GM23338 (cell line): ENCODE measurements at regions not wholly inside any gene's neighbourhood (a gene's known extent, or its start where the extent isn't known, plus 50 kb on each side); places are given as distances from the start of the nearest gene placed in this dataset.

ENCODE experiments used
- ATAC-seq: fragments of 200-7000 bp; cut with Tn5 transposase; 3 replicates; pipeline ENCODE4 v1.9.1; 2020
- DNase-seq: peaks from one replicate; pipeline ENCODE4 v3.0.0-alpha.2; 2015; ENCODE audit warnings: low spot score
- H2AFZ ChIP-seq: fragments of 200-600 bp; sonication (generic); 2 replicates; pipeline ENCODE4 v1.8.0; 2016; ENCODE audit warnings: antibody characterized with exemption, mild to moderate bottlenecking, moderate library complexity
- H3F3A ChIP-seq: fragments of 200-600 bp; sonication (generic); replicated peaks from 2 replicates; pipeline ENCODE4 v1.8.0; 2017; ENCODE audit warnings: antibody characterized with exemption, mixed run types, low read depth
- H3K27ac ChIP-seq: fragments of 200-600 bp; sonication (generic); 2 replicates; pipeline ENCODE4 v1.6.1; 2016; ENCODE audit warnings: low read depth
- H3K27me3 ChIP-seq: fragments of 200-600 bp; sonication (generic); 2 replicates; pipeline ENCODE4 v1.8.0; 2016; ENCODE audit warnings: mild to moderate bottlenecking, mixed run types, moderate library complexity; ENCODE audit not compliant: insufficient read depth
- H3K36me3 ChIP-seq: fragments of 200-600 bp; sonication (generic); 2 replicates; pipeline ENCODE4 v1.8.0; 2016; ENCODE audit warnings: mild to moderate bottlenecking; ENCODE audit not compliant: insufficient read depth
- H3K4me1 ChIP-seq: fragments of 200-600 bp; sonication (generic); 2 replicates; pipeline ENCODE4 v1.8.0; 2016; ENCODE audit warnings: mild to moderate bottlenecking, moderate library complexity; ENCODE audit not compliant: insufficient read depth
- H3K4me2 ChIP-seq: fragments of 200-600 bp; sonication (generic); 2 replicates; pipeline ENCODE4 v1.7.1; 2017; ENCODE audit warnings: mixed run types
- H3K4me3 ChIP-seq: fragments of 200-600 bp; sonication (generic); 2 replicates; pipeline ENCODE4 v1.6.1; 2016; ENCODE audit warnings: mixed run types
- H3K79me2 ChIP-seq: fragments of 200-600 bp; sonication (generic); replicated peaks from 2 replicates; pipeline ENCODE4 v1.8.0; 2017; ENCODE audit warnings: mild to moderate bottlenecking; ENCODE audit not compliant: insufficient read depth
- H3K9me2 ChIP-seq: fragments of 200-600 bp; sonication (generic); 2 replicates; pipeline ENCODE4 v1.8.0; 2017; ENCODE audit not compliant: insufficient read depth
- H4K20me1 ChIP-seq: fragments of 200-600 bp; sonication (generic); replicated peaks from 2 replicates; pipeline ENCODE4 v1.8.0; 2017; ENCODE audit warnings: mild to moderate bottlenecking; ENCODE audit not compliant: insufficient read depth
- H3K27ac Mint-ChIP-seq: 2 replicates; pipeline ENCODE4 v1.8.0; 2020; ENCODE audit warnings: inconsistent platforms, mild to moderate bottlenecking, moderate library complexity, mixed read lengths
- H3K27me3 Mint-ChIP-seq: 3 replicates; pipeline ENCODE4 v1.8.0; 2022; ENCODE audit warnings: low read depth, mild to moderate bottlenecking, moderate library complexity, mixed read lengths, inconsistent platforms; ENCODE audit not compliant: insufficient read depth, poor library complexity
- H3K36me3 Mint-ChIP-seq: 3 replicates; pipeline ENCODE4 v1.8.0; 2021; ENCODE audit warnings: low read depth, mild to moderate bottlenecking, inconsistent platforms, moderate library complexity, mixed read lengths
- H3K4me1 Mint-ChIP-seq: 3 replicates; pipeline ENCODE4 v1.8.0; 2020; ENCODE audit warnings: mild to moderate bottlenecking, inconsistent platforms, mixed read lengths
- H3K4me3 Mint-ChIP-seq: 3 replicates; pipeline ENCODE4 v1.8.0; 2021; ENCODE audit warnings: moderate library complexity, mild to moderate bottlenecking, inconsistent platforms, mixed read lengths
- H3K9me3 Mint-ChIP-seq: 3 replicates; pipeline ENCODE4 v1.8.0; 2020; ENCODE audit warnings: moderate library complexity, mild to moderate bottlenecking, inconsistent platforms, mixed read lengths
- CREB1 ChIP-seq: fragments of 250-450 bp; sonication (Bioruptor Pico); IDR thresholded peaks from 2 replicates; pipeline ENCODE4 v1.5.0; 2020; ENCODE audit warnings: low read depth, mild to moderate bottlenecking, moderate library complexity
- EZH2 ChIP-seq: fragments of 200-600 bp; sonication (generic); IDR thresholded peaks from one replicate; pipeline ENCODE4 v1.8.0; 2017; ENCODE audit warnings: antibody characterized with exemption, mild to moderate bottlenecking, low read depth; ENCODE audit not compliant: unreplicated experiment
- EZH2phosphoT487 ChIP-seq: fragments of 200-600 bp; sonication (generic); IDR thresholded peaks from one replicate; pipeline ENCODE4 v1.8.1; 2018; ENCODE audit warnings: antibody characterized with exemption; ENCODE audit not compliant: unreplicated experiment
- JUNB ChIP-seq: IDR thresholded peaks from one replicate; pipeline ENCODE4 v1.6.1; 2016; ENCODE audit warnings: antibody characterized with exemption; ENCODE audit not compliant: unreplicated experiment
- NANOG ChIP-seq: IDR thresholded peaks from 2 replicates; pipeline ENCODE4 v1.6.1; 2016; ENCODE audit warnings: antibody characterized with exemption, borderline replicate concordance
- POLR2AphosphoS5 ChIP-seq: IDR thresholded peaks from 2 replicates; pipeline ENCODE4 v1.6.1; 2016; ENCODE audit warnings: antibody characterized with exemption, low read depth
- STAT1 ChIP-seq: IDR thresholded peaks from one replicate; pipeline ENCODE4 v1.6.1; 2016; ENCODE audit warnings: antibody characterized with exemption; ENCODE audit not compliant: unreplicated experiment
- ZNF114 ChIP-seq: fragments of 250-450 bp; sonication (Bioruptor Pico); IDR thresholded peaks from 2 replicates; pipeline ENCODE4 v1.5.0; 2020; ENCODE audit warnings: mild to moderate bottlenecking, moderate library complexity
- ZNF331 ChIP-seq: fragments of 250-450 bp; sonication (Bioruptor Pico); IDR thresholded peaks from 2 replicates; pipeline ENCODE4 v1.5.0; 2020; ENCODE audit warnings: low read depth, mild to moderate bottlenecking, moderate library complexity
- TF ChIP-seq, protein P1 (sequence below): IDR thresholded peaks from one replicate; pipeline ENCODE4 v1.6.1; 2018; ENCODE audit warnings: antibody characterized with exemption; ENCODE audit not compliant: unreplicated experiment
- TF ChIP-seq, protein P2 (sequence below): fragments of 250-450 bp; sonication (Bioruptor Pico); IDR thresholded peaks from 2 replicates; pipeline ENCODE4 v1.5.0; 2020; ENCODE audit warnings: mild to moderate bottlenecking, moderate library complexity
- TF ChIP-seq, protein P3 (sequence below), 2 experiments: fragments of 200-600 bp in 1 of 2; sonication (generic) in 1 of 2; conservative IDR thresholded peaks; 2 replicates each; pipeline versions ENCODE4 v1.5.1 to v1.6.1; 2016 to 2017; ENCODE audit warnings: antibody characterized with exemption in 2 of 2, low read depth in 2 of 2, mild to moderate bottlenecking in 2 of 2, moderate library complexity in 1 of 2
- TF ChIP-seq, protein P4 (sequence below): IDR thresholded peaks from 2 replicates; pipeline ENCODE4 v1.6.1; 2016; ENCODE audit warnings: antibody characterized with exemption

DNA sequence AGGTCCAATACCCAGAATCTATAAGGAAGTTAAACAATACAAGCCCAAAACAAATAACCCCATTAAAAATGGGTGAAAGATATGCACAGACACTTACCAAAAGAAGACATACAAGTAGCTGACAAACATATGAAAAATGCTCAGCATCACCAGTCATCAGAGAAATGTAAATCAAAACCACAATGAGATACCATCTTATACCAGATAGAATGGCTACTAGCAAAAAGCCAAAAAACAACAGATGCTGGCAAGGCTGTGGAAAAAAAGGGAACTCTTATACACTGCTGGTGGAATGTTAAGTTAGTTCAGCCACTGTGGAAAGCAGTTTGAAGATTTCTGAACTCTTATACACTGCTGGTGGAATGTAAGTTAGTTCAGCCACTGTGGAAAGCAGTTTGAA is 331.1 kb downstream of the KIF20B start:
- H3K4me1 ChIP-seq = no peaks in the 10 kb centered on the region
- no peak for TF ChIP-seq JUNB
- TF ChIP-seq ZNF331 (CRISPR knock-in tag) = no peak
- no peak for TF ChIP-seq NANOG
- no peak for TF ChIP-seq CREB1 (CRISPR knock-in tag)
- TF ChIP-seq, protein P1, sequence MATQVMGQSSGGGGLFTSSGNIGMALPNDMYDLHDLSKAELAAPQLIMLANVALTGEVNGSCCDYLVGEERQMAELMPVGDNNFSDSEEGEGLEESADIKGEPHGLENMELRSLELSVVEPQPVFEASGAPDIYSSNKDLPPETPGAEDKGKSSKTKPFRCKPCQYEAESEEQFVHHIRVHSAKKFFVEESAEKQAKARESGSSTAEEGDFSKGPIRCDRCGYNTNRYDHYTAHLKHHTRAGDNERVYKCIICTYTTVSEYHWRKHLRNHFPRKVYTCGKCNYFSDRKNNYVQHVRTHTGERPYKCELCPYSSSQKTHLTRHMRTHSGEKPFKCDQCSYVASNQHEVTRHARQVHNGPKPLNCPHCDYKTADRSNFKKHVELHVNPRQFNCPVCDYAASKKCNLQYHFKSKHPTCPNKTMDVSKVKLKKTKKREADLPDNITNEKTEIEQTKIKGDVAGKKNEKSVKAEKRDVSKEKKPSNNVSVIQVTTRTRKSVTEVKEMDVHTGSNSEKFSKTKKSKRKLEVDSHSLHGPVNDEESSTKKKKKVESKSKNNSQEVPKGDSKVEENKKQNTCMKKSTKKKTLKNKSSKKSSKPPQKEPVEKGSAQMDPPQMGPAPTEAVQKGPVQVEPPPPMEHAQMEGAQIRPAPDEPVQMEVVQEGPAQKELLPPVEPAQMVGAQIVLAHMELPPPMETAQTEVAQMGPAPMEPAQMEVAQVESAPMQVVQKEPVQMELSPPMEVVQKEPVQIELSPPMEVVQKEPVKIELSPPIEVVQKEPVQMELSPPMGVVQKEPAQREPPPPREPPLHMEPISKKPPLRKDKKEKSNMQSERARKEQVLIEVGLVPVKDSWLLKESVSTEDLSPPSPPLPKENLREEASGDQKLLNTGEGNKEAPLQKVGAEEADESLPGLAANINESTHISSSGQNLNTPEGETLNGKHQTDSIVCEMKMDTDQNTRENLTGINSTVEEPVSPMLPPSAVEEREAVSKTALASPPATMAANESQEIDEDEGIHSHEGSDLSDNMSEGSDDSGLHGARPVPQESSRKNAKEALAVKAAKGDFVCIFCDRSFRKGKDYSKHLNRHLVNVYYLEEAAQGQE = no peak
- TF ChIP-seq ZNF114 (CRISPR knock-in tag) = no peak
- TF ChIP-seq STAT1 = no peak
- TF ChIP-seq, protein P2, sequence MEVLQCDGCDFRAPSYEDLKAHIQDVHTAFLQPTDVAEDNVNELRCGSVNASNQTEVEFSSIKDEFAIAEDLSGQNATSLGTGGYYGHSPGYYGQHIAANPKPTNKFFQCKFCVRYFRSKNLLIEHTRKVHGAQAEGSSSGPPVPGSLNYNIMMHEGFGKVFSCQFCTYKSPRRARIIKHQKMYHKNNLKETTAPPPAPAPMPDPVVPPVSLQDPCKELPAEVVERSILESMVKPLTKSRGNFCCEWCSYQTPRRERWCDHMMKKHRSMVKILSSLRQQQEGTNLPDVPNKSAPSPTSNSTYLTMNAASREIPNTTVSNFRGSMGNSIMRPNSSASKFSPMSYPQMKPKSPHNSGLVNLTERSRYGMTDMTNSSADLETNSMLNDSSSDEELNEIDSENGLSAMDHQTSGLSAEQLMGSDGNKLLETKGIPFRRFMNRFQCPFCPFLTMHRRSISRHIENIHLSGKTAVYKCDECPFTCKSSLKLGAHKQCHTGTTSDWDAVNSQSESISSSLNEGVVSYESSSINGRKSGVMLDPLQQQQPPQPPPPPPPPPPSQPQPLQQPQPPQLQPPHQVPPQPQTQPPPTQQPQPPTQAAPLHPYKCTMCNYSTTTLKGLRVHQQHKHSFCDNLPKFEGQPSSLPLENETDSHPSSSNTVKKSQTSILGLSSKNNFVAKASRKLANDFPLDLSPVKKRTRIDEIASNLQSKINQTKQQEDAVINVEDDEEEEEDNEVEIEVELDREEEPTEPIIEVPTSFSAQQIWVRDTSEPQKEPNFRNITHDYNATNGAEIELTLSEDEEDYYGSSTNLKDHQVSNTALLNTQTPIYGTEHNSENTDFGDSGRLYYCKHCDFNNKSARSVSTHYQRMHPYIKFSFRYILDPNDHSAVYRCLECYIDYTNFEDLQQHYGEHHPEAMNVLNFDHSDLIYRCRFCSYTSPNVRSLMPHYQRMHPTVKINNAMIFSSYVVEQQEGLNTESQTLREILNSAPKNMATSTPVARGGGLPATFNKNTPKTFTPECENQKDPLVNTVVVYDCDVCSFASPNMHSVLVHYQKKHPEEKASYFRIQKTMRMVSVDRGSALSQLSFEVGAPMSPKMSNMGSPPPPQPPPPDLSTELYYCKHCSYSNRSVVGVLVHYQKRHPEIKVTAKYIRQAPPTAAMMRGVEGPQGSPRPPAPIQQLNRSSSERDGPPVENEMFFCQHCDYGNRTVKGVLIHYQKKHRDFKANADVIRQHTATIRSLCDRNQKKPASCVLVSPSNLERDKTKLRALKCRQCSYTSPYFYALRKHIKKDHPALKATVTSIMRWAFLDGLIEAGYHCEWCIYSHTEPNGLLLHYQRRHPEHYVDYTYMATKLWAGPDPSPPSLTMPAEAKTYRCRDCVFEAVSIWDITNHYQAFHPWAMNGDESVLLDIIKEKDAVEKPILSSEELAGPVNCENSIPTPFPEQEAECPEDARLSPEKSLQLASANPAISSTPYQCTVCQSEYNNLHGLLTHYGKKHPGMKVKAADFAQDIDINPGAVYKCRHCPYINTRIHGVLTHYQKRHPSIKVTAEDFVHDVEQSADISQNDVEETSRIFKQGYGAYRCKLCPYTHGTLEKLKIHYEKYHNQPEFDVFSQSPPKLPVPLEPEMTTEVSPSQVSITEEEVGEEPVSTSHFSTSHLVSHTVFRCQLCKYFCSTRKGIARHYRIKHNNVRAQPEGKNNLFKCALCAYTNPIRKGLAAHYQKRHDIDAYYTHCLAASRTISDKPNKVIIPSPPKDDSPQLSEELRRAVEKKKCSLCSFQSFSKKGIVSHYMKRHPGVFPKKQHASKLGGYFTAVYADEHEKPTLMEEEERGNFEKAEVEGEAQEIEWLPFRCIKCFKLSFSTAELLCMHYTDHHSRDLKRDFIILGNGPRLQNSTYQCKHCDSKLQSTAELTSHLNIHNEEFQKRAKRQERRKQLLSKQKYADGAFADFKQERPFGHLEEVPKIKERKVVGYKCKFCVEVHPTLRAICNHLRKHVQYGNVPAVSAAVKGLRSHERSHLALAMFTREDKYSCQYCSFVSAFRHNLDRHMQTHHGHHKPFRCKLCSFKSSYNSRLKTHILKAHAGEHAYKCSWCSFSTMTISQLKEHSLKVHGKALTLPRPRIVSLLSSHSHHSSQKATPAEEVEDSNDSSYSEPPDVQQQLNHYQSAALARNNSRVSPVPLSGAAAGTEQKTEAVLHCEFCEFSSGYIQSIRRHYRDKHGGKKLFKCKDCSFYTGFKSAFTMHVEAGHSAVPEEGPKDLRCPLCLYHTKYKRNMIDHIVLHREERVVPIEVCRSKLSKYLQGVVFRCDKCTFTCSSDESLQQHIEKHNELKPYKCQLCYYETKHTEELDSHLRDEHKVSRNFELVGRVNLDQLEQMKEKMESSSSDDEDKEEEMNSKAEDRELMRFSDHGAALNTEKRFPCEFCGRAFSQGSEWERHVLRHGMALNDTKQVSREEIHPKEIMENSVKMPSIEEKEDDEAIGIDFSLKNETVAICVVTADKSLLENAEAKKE (CRISPR knock-in tag) = no peak
- no peak for TF ChIP-seq EZH2
- TF ChIP-seq POLR2AphosphoS5 = no peak
- TF ChIP-seq EZH2phosphoT487 = no peak
- TF ChIP-seq, protein P3, sequence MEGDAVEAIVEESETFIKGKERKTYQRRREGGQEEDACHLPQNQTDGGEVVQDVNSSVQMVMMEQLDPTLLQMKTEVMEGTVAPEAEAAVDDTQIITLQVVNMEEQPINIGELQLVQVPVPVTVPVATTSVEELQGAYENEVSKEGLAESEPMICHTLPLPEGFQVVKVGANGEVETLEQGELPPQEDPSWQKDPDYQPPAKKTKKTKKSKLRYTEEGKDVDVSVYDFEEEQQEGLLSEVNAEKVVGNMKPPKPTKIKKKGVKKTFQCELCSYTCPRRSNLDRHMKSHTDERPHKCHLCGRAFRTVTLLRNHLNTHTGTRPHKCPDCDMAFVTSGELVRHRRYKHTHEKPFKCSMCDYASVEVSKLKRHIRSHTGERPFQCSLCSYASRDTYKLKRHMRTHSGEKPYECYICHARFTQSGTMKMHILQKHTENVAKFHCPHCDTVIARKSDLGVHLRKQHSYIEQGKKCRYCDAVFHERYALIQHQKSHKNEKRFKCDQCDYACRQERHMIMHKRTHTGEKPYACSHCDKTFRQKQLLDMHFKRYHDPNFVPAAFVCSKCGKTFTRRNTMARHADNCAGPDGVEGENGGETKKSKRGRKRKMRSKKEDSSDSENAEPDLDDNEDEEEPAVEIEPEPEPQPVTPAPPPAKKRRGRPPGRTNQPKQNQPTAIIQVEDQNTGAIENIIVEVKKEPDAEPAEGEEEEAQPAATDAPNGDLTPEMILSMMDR (conservative IDR thresholded peaks at IDR 0.05; ENCODE audit: low read depth in 2 of 2) = no peak
- TF ChIP-seq, protein P4, sequence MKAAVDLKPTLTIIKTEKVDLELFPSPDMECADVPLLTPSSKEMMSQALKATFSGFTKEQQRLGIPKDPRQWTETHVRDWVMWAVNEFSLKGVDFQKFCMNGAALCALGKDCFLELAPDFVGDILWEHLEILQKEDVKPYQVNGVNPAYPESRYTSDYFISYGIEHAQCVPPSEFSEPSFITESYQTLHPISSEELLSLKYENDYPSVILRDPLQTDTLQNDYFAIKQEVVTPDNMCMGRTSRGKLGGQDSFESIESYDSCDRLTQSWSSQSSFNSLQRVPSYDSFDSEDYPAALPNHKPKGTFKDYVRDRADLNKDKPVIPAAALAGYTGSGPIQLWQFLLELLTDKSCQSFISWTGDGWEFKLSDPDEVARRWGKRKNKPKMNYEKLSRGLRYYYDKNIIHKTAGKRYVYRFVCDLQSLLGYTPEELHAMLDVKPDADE = no peak
- Mint-ChIP-seq H3K4me3 (no peak overlapping the region), H3K4me1 (no peaks in the 10 kb centered on the region), H3K27me3 (no peaks in the 10 kb centered on the region), H3K9me3 (no peaks in the 10 kb centered on the region; the same call in 2 of the 3 replicates), H3K36me3 (no peaks in the 10 kb centered on the region), H3K27ac (no peak overlapping the region)
- H2AFZ ChIP-seq = no peak overlapping the region
- no peaks in the 10 kb centered on the region for H3K27me3 ChIP-seq
- DNase-seq (no peak), ATAC-seq (no peak)
- no peaks in the 10 kb centered on the region for H4K20me1 ChIP-seq
- no peaks in the 10 kb centered on the region for H3K36me3 ChIP-seq
- H3K4me3 ChIP-seq = no peak overlapping the region
- no peak overlapping the region for H3K27ac ChIP-seq
- no peaks in the 10 kb centered on the region for H3K79me2 ChIP-seq
- H3K9me2 ChIP-seq = no peaks in the 10 kb centered on the region
- no peak overlapping the region for H3K4me2 ChIP-seq
- H3F3A ChIP-seq = no peaks in the 10 kb centered on the region
